ENCODE measurements at regions not wholly inside any gene's neighbourhood (a gene's known extent, or its start where the extent isn't known, plus 50 kb on each side); places are given as distances from the start of the nearest gene placed in this dataset.

DNA sequence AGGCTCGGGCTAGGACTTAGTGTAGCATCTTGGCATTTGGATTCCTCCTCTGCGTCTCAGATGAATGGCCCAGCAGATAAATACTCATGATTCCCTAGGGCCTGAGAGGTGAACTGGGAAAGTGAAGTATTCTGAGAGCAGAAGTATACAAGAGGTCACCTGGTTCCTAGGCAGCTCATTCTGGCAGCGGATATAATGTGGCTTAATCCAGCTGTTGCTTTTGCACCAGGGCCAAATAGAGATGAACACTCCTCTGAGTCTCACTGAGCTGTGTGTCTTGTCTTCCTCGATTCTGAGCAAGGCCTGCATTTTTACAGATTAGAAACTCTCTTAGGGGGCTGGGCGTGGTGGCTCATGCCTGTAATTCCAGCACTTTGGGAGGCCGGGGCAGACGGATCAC is 196.1 kb downstream of the SLC4A3 start:
- Histone ChIP-seq H3K27me3 (ENCODE audit: control insufficient read depth, insufficient read depth, low read length) (no peaks in the 10 kb centered on the region), H3K27ac (ENCODE audit: low read depth in 2 of 2, low read length in 2 of 2) (no peak overlapping the region), H3K9ac (ENCODE audit: low read length in 3 of 3) (no peak overlapping the region), H3K4me1 (ENCODE audit: control insufficient read depth in 2 of 3, insufficient read depth in 2 of 3, low read depth in 1 of 3, low read length in 3 of 3) (no peaks in the 10 kb centered on the region), H3K4me3 (ENCODE audit: low read length in 3 of 3) (no peak overlapping the region), H3K36me3 (ENCODE audit: control insufficient read depth in 2 of 3, insufficient read depth in 3 of 3, low read length in 3 of 3) (no peaks in the 10 kb centered on the region), H3K9me3 (ENCODE audit: control insufficient read depth in 2 of 3, insufficient read depth in 1 of 3, low read length in 3 of 3) (no peaks in the 10 kb centered on the region)
- TF ChIP-seq, protein P1, sequence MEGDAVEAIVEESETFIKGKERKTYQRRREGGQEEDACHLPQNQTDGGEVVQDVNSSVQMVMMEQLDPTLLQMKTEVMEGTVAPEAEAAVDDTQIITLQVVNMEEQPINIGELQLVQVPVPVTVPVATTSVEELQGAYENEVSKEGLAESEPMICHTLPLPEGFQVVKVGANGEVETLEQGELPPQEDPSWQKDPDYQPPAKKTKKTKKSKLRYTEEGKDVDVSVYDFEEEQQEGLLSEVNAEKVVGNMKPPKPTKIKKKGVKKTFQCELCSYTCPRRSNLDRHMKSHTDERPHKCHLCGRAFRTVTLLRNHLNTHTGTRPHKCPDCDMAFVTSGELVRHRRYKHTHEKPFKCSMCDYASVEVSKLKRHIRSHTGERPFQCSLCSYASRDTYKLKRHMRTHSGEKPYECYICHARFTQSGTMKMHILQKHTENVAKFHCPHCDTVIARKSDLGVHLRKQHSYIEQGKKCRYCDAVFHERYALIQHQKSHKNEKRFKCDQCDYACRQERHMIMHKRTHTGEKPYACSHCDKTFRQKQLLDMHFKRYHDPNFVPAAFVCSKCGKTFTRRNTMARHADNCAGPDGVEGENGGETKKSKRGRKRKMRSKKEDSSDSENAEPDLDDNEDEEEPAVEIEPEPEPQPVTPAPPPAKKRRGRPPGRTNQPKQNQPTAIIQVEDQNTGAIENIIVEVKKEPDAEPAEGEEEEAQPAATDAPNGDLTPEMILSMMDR (IDR thresholded peaks at IDR 0.05; ENCODE audit: borderline replicate concordance, extremely low read depth, insufficient read depth) = no peak
- FAIRE-seq = no peak
- intact Hi-C loops (cut with DNase I) = no loop called here
- no peak for DNase-seq

DNA sequence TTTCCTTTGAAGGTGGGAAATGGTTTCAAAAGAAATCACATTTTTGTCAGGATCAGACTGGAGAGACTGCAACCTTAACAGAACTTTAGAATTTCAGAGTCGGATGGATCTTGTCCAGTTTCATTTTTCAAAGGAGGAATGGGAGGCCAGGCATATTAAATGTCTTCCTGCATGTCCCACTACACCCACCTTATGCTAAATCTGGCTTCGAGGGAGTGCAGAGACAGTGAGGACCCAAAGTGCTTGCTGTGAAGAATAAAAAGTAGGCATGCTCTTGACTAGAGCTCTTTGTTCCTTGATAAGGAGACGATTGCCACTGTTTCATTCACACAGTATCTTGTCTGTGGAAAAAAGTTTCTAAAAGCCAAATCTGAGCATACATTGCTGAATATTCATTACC is 197.6 kb downstream of the SLC4A3 start:
- TF ChIP-seq, protein P1 (IDR thresholded peaks at IDR 0.05; ENCODE audit: borderline replicate concordance, extremely low read depth, insufficient read depth) = no peak
- intact Hi-C loops (cut with DNase I) = no loop called here
- Histone ChIP-seq H3K4me3 (ENCODE audit: low read length in 3 of 3) (no peak overlapping the region), H3K27me3 (ENCODE audit: control insufficient read depth, insufficient read depth, low read length) (no peaks in the 10 kb centered on the region), H3K36me3 (ENCODE audit: control insufficient read depth in 2 of 3, insufficient read depth in 3 of 3, low read length in 3 of 3) (no peaks in the 10 kb centered on the region), H3K27ac (ENCODE audit: low read depth in 2 of 2, low read length in 2 of 2) (no peak overlapping the region), H3K9me3 (ENCODE audit: control insufficient read depth in 2 of 3, insufficient read depth in 1 of 3, low read length in 3 of 3) (no peaks in the 10 kb centered on the region), H3K9ac (ENCODE audit: low read length in 3 of 3) (no peak overlapping the region), H3K4me1 (ENCODE audit: control insufficient read depth in 2 of 3, insufficient read depth in 2 of 3, low read depth in 1 of 3, low read length in 3 of 3) (no peaks in the 10 kb centered on the region)
- DNase-seq = no peak
- FAIRE-seq = no peak

DNA sequence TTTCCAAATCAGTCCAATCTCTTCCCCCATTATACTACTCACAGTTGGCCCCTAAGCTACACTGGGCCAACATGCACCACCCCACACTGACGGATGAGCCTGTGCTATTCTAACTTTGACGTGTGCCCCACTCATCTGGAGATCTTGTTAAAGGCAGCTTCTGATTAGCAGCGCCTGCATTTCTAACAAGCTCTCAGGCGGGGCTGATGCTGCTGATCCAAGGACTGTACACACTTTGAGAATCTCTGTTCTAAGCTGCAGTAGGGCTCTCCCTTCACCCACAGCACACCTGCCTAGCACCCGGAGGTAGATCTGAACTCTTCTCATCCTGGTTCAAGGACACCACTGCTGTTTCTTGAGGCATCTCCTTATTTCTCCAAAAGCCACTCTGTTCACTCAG is 200.7 kb downstream of the SLC4A3 start:
- Histone ChIP-seq H3K27me3 (ENCODE audit: control insufficient read depth, insufficient read depth, low read length) (no peaks in the 10 kb centered on the region), H3K4me1 (ENCODE audit: control insufficient read depth in 2 of 3, insufficient read depth in 2 of 3, low read depth in 1 of 3, low read length in 3 of 3) (no peaks in the 10 kb centered on the region), H3K9me3 (ENCODE audit: control insufficient read depth in 2 of 3, insufficient read depth in 1 of 3, low read length in 3 of 3) (no peaks in the 10 kb centered on the region), H3K27ac (ENCODE audit: low read depth in 2 of 2, low read length in 2 of 2) (no peak overlapping the region), H3K9ac (ENCODE audit: low read length in 3 of 3) (no peak overlapping the region), H3K4me3 (ENCODE audit: low read length in 3 of 3) (no peak overlapping the region), H3K36me3 (ENCODE audit: control insufficient read depth in 2 of 3, insufficient read depth in 3 of 3, low read length in 3 of 3) (no peaks in the 10 kb centered on the region)
- no peak for DNase-seq
- intact Hi-C loops (cut with DNase I) = no loop called here
- no peak for FAIRE-seq
- TF ChIP-seq, protein P1 (IDR thresholded peaks at IDR 0.05; ENCODE audit: borderline replicate concordance, extremely low read depth, insufficient read depth) = no peak

DNA sequence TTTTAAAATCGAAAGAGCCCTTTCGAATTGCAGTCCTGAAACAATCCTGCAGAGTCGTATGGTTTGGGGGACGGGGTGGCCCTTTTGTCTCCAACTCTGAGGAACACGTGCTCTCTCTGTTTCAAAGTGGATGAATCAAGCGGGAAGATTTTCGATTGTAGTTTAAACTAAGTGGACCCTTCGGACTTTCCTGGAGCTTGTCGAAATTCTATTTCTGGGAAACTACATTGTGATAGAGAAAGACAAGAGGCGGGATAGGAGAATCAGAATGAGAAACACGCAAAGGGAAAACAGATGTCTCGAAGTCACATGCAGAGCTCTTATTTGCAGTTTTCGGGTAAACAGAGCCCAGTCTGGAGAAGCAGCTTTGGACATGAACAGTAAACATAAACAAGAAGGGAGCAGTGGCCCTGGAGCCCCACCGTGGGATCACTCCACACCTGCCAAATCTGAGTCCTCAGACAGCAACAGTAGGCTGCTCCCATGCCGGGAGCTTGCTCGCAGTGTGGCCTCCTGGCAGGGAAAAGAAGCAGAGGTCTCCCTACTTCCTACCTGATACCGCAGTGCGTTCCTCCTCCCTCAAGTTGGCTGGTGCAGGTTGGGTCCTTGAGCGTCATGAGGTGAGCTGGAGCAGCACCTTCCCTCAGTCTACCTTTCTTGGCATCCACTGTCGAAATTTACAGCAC is 202.4 kb downstream of the SLC4A3 start:
- no peak for FAIRE-seq

More for the DNA sequence above, 202.4 kb downstream of the SLC4A3 start:
- H3K27me3 ChIP-seq (ENCODE audit: control insufficient read depth, insufficient read depth, low read length) = no peaks in the 10 kb centered on the region
- TF ChIP-seq, protein P1 (IDR thresholded peaks at IDR 0.05; ENCODE audit: borderline replicate concordance, extremely low read depth, insufficient read depth) = no peak
- H3K4me1 ChIP-seq (ENCODE audit: control insufficient read depth in 2 of 3, insufficient read depth in 2 of 3, low read depth in 1 of 3, low read length in 3 of 3) = no peaks in the 10 kb centered on the region
- H3K36me3 ChIP-seq (ENCODE audit: control insufficient read depth in 2 of 3, insufficient read depth in 3 of 3, low read length in 3 of 3) = no peaks in the 10 kb centered on the region
- H3K9ac ChIP-seq (ENCODE audit: low read length in 3 of 3) = no peak overlapping the region
- no peak for DNase-seq
- H3K9me3 ChIP-seq (ENCODE audit: control insufficient read depth in 2 of 3, insufficient read depth in 1 of 3, low read length in 3 of 3) = no peaks in the 10 kb centered on the region
- no peak overlapping the region for H3K27ac ChIP-seq (ENCODE audit: low read depth in 2 of 2, low read length in 2 of 2)
- H3K4me3 ChIP-seq (ENCODE audit: low read length in 3 of 3) = no peak overlapping the region
- intact Hi-C loops (cut with DNase I) = no loop called here

Measured in kidney (tissue), 13 donors.